ENCODE measurements at regions not wholly inside any gene's neighbourhood (a gene's known extent, or its start where the extent isn't known, plus 50 kb on each side); places are given as distances from the start of the nearest gene placed in this dataset.

- TF ChIP-seq CTCF (conservative IDR thresholded peaks at IDR 0.05; ENCODE audit: low read depth, low read length) (no peak), EZH2phosphoT487 (IDR thresholded peaks at IDR 0.05; ENCODE audit: borderline replicate concordance, low read length) (no peak), EZH2 (IDR thresholded peaks at IDR 0.05; ENCODE audit: low read length, unreplicated experiment) (no peak)
These were observed 180.7 kb upstream of the SFRP2 start for GRCh38 chr4:153969542-153969941.
